IMR-90 (cell line): ENCODE measurements at regions not wholly inside any gene's neighbourhood (a gene's known extent, or its start where the extent isn't known, plus 50 kb on each side); places are given as distances from the start of the nearest gene placed in this dataset.

ENCODE experiments used
- BHLHE40 ChIP-seq: fragments of 150-350 bp; IDR thresholded peaks from 2 replicates; pipeline ENCODE4 v1.6.1; 2016; ENCODE audit warnings: mild to moderate bottlenecking, low read depth, low read length
- MAFK ChIP-seq: IDR thresholded peaks from 2 replicates; pipeline ENCODE4 v1.6.1; 2012; ENCODE audit warnings: low read depth, low read length, improper control_type of control experiment
- NFE2L2 ChIP-seq: fragments of 150-350 bp; IDR thresholded peaks from 2 replicates; pipeline ENCODE4 v1.6.1; 2016; ENCODE audit warnings: low read depth, mild to moderate bottlenecking, low read length
- POLR2A ChIP-seq: IDR thresholded peaks from 2 replicates; pipeline ENCODE4 v1.6.1; 2012; ENCODE audit warnings: mild to moderate bottlenecking, low read depth, low read length
- RAD21 ChIP-seq: IDR thresholded peaks from 2 replicates; pipeline ENCODE4 v1.6.1; 2012; ENCODE audit warnings: low read length, improper control_type of control experiment
- RCOR1 ChIP-seq: IDR thresholded peaks from 2 replicates; pipeline ENCODE4 v1.6.1; 2012; ENCODE audit warnings: mild to moderate bottlenecking, low read length, improper control_type of control experiment; ENCODE audit not compliant: insufficient replicate concordance
- RFX5 ChIP-seq: IDR thresholded peaks from 2 replicates; pipeline ENCODE4 v1.8.0; 2012; ENCODE audit warnings: low read depth, mild to moderate bottlenecking, low read length, moderate library complexity
- TF ChIP-seq, protein P1 (sequence below): conservative IDR thresholded peaks from 2 replicates; pipeline ENCODE4 v1.5.1; 2012; ENCODE audit warnings: mild to moderate bottlenecking, low read depth, low read length, improper control_type of control experiment
- TF ChIP-seq, protein P2 (sequence below): fragments of 150-350 bp; IDR thresholded peaks from 2 replicates; pipeline ENCODE4 v1.6.1; 2017; ENCODE audit warnings: mild to moderate bottlenecking, antibody characterized with exemption, low read length, low read depth

DNA sequence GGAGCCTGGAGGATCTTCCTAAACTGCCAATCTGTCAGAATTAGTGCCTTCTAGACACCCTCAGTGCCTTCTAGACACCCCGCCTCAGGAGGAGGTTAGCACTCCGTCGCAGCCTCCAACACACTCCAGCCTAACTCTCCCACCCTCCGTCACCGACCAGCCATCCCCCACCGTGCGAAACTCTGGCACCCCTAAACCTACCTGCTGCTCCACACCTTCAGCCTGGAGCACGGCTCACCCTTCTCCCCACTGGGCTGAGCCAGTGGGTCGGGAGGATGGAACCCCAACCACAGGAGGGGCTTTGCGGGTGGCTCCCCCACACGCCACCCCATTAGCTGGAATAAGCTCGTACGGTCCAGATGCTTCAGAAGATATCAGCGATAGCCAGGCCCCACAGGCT is 468.9 kb upstream of the HS6ST1 start:
- TF ChIP-seq BHLHE40 (no peak), MAFK (no peak), RCOR1 (no peak), NFE2L2 (no peak), POLR2A (no peak), RFX5 (no peak), RAD21 (no peak)
- TF ChIP-seq, protein P1, sequence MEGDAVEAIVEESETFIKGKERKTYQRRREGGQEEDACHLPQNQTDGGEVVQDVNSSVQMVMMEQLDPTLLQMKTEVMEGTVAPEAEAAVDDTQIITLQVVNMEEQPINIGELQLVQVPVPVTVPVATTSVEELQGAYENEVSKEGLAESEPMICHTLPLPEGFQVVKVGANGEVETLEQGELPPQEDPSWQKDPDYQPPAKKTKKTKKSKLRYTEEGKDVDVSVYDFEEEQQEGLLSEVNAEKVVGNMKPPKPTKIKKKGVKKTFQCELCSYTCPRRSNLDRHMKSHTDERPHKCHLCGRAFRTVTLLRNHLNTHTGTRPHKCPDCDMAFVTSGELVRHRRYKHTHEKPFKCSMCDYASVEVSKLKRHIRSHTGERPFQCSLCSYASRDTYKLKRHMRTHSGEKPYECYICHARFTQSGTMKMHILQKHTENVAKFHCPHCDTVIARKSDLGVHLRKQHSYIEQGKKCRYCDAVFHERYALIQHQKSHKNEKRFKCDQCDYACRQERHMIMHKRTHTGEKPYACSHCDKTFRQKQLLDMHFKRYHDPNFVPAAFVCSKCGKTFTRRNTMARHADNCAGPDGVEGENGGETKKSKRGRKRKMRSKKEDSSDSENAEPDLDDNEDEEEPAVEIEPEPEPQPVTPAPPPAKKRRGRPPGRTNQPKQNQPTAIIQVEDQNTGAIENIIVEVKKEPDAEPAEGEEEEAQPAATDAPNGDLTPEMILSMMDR: no peak
- TF ChIP-seq, protein P2, sequence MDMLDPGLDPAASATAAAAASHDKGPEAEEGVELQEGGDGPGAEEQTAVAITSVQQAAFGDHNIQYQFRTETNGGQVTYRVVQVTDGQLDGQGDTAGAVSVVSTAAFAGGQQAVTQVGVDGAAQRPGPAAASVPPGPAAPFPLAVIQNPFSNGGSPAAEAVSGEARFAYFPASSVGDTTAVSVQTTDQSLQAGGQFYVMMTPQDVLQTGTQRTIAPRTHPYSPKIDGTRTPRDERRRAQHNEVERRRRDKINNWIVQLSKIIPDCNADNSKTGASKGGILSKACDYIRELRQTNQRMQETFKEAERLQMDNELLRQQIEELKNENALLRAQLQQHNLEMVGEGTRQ: no peak
